ENCODE measurements at regions not wholly inside any gene's neighbourhood (a gene's known extent, or its start where the extent isn't known, plus 50 kb on each side); places are given as distances from the start of the nearest gene placed in this dataset.
A peak's percentile ranks its signal among the peaks of the same experiment; 100 is the strongest.

GRCh38 chr1:168631671-168632400 lies 55.4 kb downstream of the XCL1 start:
- Histone ChIP-seq H3K4me1 (ENCODE audit: insufficient read depth) (peaks cover 26% of the 10 kb centered on the region), H3K9me2 (ENCODE audit: insufficient read depth) (no peaks in the 10 kb centered on the region), H4K20me1 (ENCODE audit: insufficient read depth) (no peaks in the 10 kb centered on the region), H3K4me2 (ENCODE audit: unreplicated experiment) (no peak overlapping the region), H2AFZ (no peak overlapping the region), H3K9me3 (ENCODE audit: low read depth) (no peaks in the 10 kb centered on the region), H3K79me2 (ENCODE audit: insufficient read depth) (no peaks in the 10 kb centered on the region), H3K9ac (no peak overlapping the region), H3K36me3 (ENCODE audit: low read depth) (no peaks in the 10 kb centered on the region), H3K27ac (no peak overlapping the region), H3F3A (ENCODE audit: insufficient read depth) (peaks cover 25% of the 10 kb centered on the region), H3K4me3 (no peak overlapping the region), H3K27me3 (replicated peaks; ENCODE audit: insufficient read depth) (no peaks in the 10 kb centered on the region)
- TF ChIP-seq EZH2 (IDR thresholded peaks at IDR 0.05; ENCODE audit: insufficient read depth, poor library complexity, severe bottlenecking) (no peak), EZH2phosphoT487 (IDR thresholded peaks at IDR 0.05; ENCODE audit: insufficient read depth, low read depth) (no peak)
- WGBS, 2 experiments (ENCODE audit: low coverage in 1 of 2, low lambda C conversion rate in 2 of 2, missing lambda C conversion rate in 2 of 2), result 89 to 96% methylated on average over 7 of the region's 7 CpGs
- no peak for DNase-seq
- in situ Hi-C loops (cut with MboI), result no loop called here

- no peaks in the 10 kb centered on the region for H3K36me3 ChIP-seq (ENCODE audit: low read depth)
- H3K9me2 ChIP-seq (ENCODE audit: insufficient read depth), result no peaks in the 10 kb centered on the region
- DNase-seq, result no peak
- TF ChIP-seq EZH2 (IDR thresholded peaks at IDR 0.05; ENCODE audit: insufficient read depth, poor library complexity, severe bottlenecking) (no peak), EZH2phosphoT487 (IDR thresholded peaks at IDR 0.05; ENCODE audit: insufficient read depth, low read depth) (no peak)
- H2AFZ ChIP-seq, result no peak overlapping the region
- no peak overlapping the region for H3K4me2 ChIP-seq (ENCODE audit: unreplicated experiment)
- H3K27me3 ChIP-seq (replicated peaks; ENCODE audit: insufficient read depth), result no peaks in the 10 kb centered on the region
- in situ Hi-C loops (cut with MboI), result no loop called here
- H3F3A ChIP-seq (ENCODE audit: insufficient read depth), result peaks cover 20% of the 10 kb centered on the region
- H3K4me3 ChIP-seq, result no peak overlapping the region
- H3K9ac ChIP-seq, result no peak overlapping the region
- 82 to 89% methylated on average over 3 of the region's 3 CpGs for WGBS, 2 experiments (ENCODE audit: low coverage in 1 of 2, low lambda C conversion rate in 2 of 2, missing lambda C conversion rate in 2 of 2)
- peaks cover 17% of the 10 kb centered on the region for H3K4me1 ChIP-seq (ENCODE audit: insufficient read depth)
- H3K79me2 ChIP-seq (ENCODE audit: insufficient read depth), result no peaks in the 10 kb centered on the region
- no peaks in the 10 kb centered on the region for H4K20me1 ChIP-seq (ENCODE audit: insufficient read depth)
- no peak overlapping the region for H3K27ac ChIP-seq
- no peaks in the 10 kb centered on the region for H3K9me3 ChIP-seq (ENCODE audit: low read depth)
Observed at GRCh38 chr1:168634951-168635532, 58.6 kb downstream of the XCL1 start.

GRCh38 chr1:168636200-168636599 lies 59.8 kb downstream of the XCL1 start:
- no peaks in the 10 kb centered on the region for H3K9me2 ChIP-seq (ENCODE audit: insufficient read depth)
- no peaks in the 10 kb centered on the region for H3K9me3 ChIP-seq (ENCODE audit: low read depth)
- peak overlapping the region; percentile 32 for H3K4me2 ChIP-seq (ENCODE audit: unreplicated experiment)
- H3K27me3 ChIP-seq (replicated peaks; ENCODE audit: insufficient read depth), result no peaks in the 10 kb centered on the region
- peaks cover 25% of the 10 kb centered on the region for H3K4me1 ChIP-seq (ENCODE audit: insufficient read depth)
- H3K79me2 ChIP-seq (ENCODE audit: insufficient read depth), result no peaks in the 10 kb centered on the region
- H3F3A ChIP-seq (ENCODE audit: insufficient read depth), result peaks cover 20% of the 10 kb centered on the region
- no peak for TF ChIP-seq EZH2 (IDR thresholded peaks at IDR 0.05; ENCODE audit: insufficient read depth, poor library complexity, severe bottlenecking)
- no peak for TF ChIP-seq EZH2phosphoT487 (IDR thresholded peaks at IDR 0.05; ENCODE audit: insufficient read depth, low read depth)
- peak overlapping the region; percentile 55 for H3K27ac ChIP-seq
- no peaks in the 10 kb centered on the region for H4K20me1 ChIP-seq (ENCODE audit: insufficient read depth)
- in situ Hi-C loops (cut with MboI), result no loop called here
- peak overlapping the region; percentile 38 for H2AFZ ChIP-seq
- H3K9ac ChIP-seq, result peak overlapping the region; percentile 16; the same call in 1 of the 2 replicates
- H3K4me3 ChIP-seq, result no peak overlapping the region
- 9 to 14% methylated on average over 1 of the region's 1 CpG for WGBS, 2 experiments (ENCODE audit: low coverage in 1 of 2, low lambda C conversion rate in 2 of 2, missing lambda C conversion rate in 2 of 2)
- H3K36me3 ChIP-seq (ENCODE audit: low read depth), result no peaks in the 10 kb centered on the region
- peak; percentile 47 for DNase-seq

GRCh38 chr1:168636642-168637111 lies 60.3 kb downstream of the XCL1 start:
- 0 to 3% methylated on average over 1 of the region's 1 CpG for WGBS, 2 experiments (ENCODE audit: low coverage in 1 of 2, low lambda C conversion rate in 2 of 2, missing lambda C conversion rate in 2 of 2)
- H3K4me3 ChIP-seq, result no peak overlapping the region
- H3K27me3 ChIP-seq (replicated peaks; ENCODE audit: insufficient read depth), result no peaks in the 10 kb centered on the region
- H4K20me1 ChIP-seq (ENCODE audit: insufficient read depth), result no peaks in the 10 kb centered on the region
- TF ChIP-seq EZH2phosphoT487 (IDR thresholded peaks at IDR 0.05; ENCODE audit: insufficient read depth, low read depth) (no peak), EZH2 (IDR thresholded peaks at IDR 0.05; ENCODE audit: insufficient read depth, poor library complexity, severe bottlenecking) (no peak)
- no peaks in the 10 kb centered on the region for H3K79me2 ChIP-seq (ENCODE audit: insufficient read depth)
- H3K9me2 ChIP-seq (ENCODE audit: insufficient read depth), result no peaks in the 10 kb centered on the region
- H2AFZ ChIP-seq, result peak overlapping the region; percentile 38
- peaks cover 30% of the 10 kb centered on the region for H3K4me1 ChIP-seq (ENCODE audit: insufficient read depth)
- peak overlapping the region; percentile 55 for H3K27ac ChIP-seq
- H3K9ac ChIP-seq, result peak overlapping the region; percentile 16
- peaks cover 20% of the 10 kb centered on the region for H3F3A ChIP-seq (ENCODE audit: insufficient read depth)
- H3K36me3 ChIP-seq (ENCODE audit: low read depth), result no peaks in the 10 kb centered on the region
- peak; percentile 76 for DNase-seq
- in situ Hi-C loops (cut with MboI), result no loop called here
- H3K4me2 ChIP-seq (ENCODE audit: unreplicated experiment), result peak overlapping the region; percentile 32
- H3K9me3 ChIP-seq (ENCODE audit: low read depth), result no peaks in the 10 kb centered on the region

Data from GM23248 (cell line).